IMR-90 (cell line): ENCODE measurements at regions not wholly inside any gene's neighbourhood (a gene's known extent, or its start where the extent isn't known, plus 50 kb on each side); places are given as distances from the start of the nearest gene placed in this dataset.

Experiments used
- ATAC-seq: fragments of 200-7000 bp; cut with Tn5 transposase; 2 replicates; pipeline ENCODE4 v1.9.1; 2020; ENCODE audit warnings: low read depth, mild to moderate bottlenecking, moderate library complexity
- BruUV-seq: library from RNA; stranded (reverse); fragments of 400-500 nt; replicated peaks from 2 replicates; lab custom pipeline; 2021; lab: Mats Ljungman, UMichigan
- CTCF ChIA-PET: fragments of 300-600 bp; formaldehyde crosslinking; extraction: SDS; loops from one replicate; lab custom pipeline; 2021; ENCODE audit warnings: antibody characterized with exemption; lab: Yijun Ruan, JAX
- POLR2A ChIA-PET: fragments of 300-600 bp; sonication (Branson Sonifier 250); formaldehyde crosslinking; loops from one replicate; lab custom pipeline; 2022; ENCODE audit warnings: antibody characterized with exemption; ENCODE audit not compliant: unreplicated experiment; lab: Charles Lee
- DNase-seq: peaks from one replicate; pipeline ENCODE4 v3.0.0; 2013
- H2AFZ ChIP-seq: replicated peaks from 2 replicates; pipeline ENCODE3; 2013; ENCODE audit warnings: low read length, mild to moderate bottlenecking; ENCODE audit not compliant: poor library complexity
- H2AK5ac ChIP-seq: 2 replicates; pipeline ENCODE4 v1.6.1; 2013; ENCODE audit warnings: low read depth, low read length, inconsistent platforms
- H2AK9ac ChIP-seq: replicated peaks from 2 replicates; pipeline ENCODE3; 2013; ENCODE audit warnings: mild to moderate bottlenecking, low read depth, low read length, moderate library complexity; ENCODE audit not compliant: poor library complexity
- H2BK120ac ChIP-seq: 2 replicates; pipeline ENCODE4 v1.6.1; 2013; ENCODE audit warnings: low read depth, low read length, inconsistent platforms
- H2BK15ac ChIP-seq: 3 replicates; pipeline ENCODE4 v1.6.1; 2013; ENCODE audit warnings: low read depth, low read length, inconsistent platforms
- H2BK20ac ChIP-seq: 2 replicates; pipeline ENCODE4 v1.6.1; 2013; ENCODE audit warnings: low read depth, mild to moderate bottlenecking, inconsistent platforms, low read length, moderate library complexity
- H2BK5ac ChIP-seq: 2 replicates; pipeline ENCODE4 v1.6.1; 2013; ENCODE audit warnings: mild to moderate bottlenecking, low read depth, low read length, inconsistent platforms; ENCODE audit not compliant: poor library complexity, severe bottlenecking
- H3K14ac ChIP-seq: replicated peaks from 2 replicates; pipeline ENCODE4 v1.6.1; 2013; ENCODE audit warnings: low read depth, low read length, inconsistent platforms
- H3K18ac ChIP-seq: 2 replicates; pipeline ENCODE4 v1.6.1; 2013; ENCODE audit warnings: low read depth, low read length, control low read depth
- H3K23ac ChIP-seq: 2 replicates; pipeline ENCODE4 v1.6.1; 2013; ENCODE audit warnings: low read depth, low read length, inconsistent platforms
- H3K27ac ChIP-seq: 2 replicates; pipeline ENCODE4 v1.5.1; 2013; ENCODE audit warnings: mild to moderate bottlenecking, control low read depth, low read length; ENCODE audit not compliant: insufficient read depth
- H3K27me3 ChIP-seq: 2 replicates; pipeline ENCODE4 v1.6.1; 2013; ENCODE audit warnings: low read length; ENCODE audit not compliant: control insufficient read depth, insufficient read depth
- H3K36me3 ChIP-seq: 2 replicates; pipeline ENCODE4 v1.6.1; 2013; ENCODE audit warnings: low read length, mixed read lengths; ENCODE audit not compliant: control insufficient read depth, insufficient read depth
- H3K4ac ChIP-seq: 2 replicates; pipeline ENCODE4 v1.6.1; 2013; ENCODE audit warnings: low read depth, low read length, inconsistent platforms
- H3K4me1 ChIP-seq: 2 replicates; pipeline ENCODE4 v1.6.1; 2013; ENCODE audit warnings: low read length, mixed read lengths; ENCODE audit not compliant: control insufficient read depth, insufficient read depth
- H3K4me2 ChIP-seq: 2 replicates; pipeline ENCODE4 v1.6.1; 2013; ENCODE audit warnings: low read depth, mild to moderate bottlenecking, control low read depth, low read length, moderate library complexity
- H3K4me3 ChIP-seq: 2 replicates; pipeline ENCODE4 v1.5.1; 2013; ENCODE audit warnings: low read depth, mild to moderate bottlenecking, control low read depth, low read length, moderate library complexity; ENCODE audit not compliant: insufficient read depth
- H3K56ac ChIP-seq: 2 replicates; pipeline ENCODE4 v1.6.1; 2013; ENCODE audit warnings: low read length, inconsistent platforms; ENCODE audit not compliant: insufficient read depth; ENCODE audit errors: extremely low read depth
- H3K79me1 ChIP-seq, 2 experiments: 2 replicates each; pipeline ENCODE4 v1.6.1; 2013; ENCODE audit warnings: low read length in 2 of 2, inconsistent platforms in 1 of 2, low read depth in 1 of 2
- H3K9ac ChIP-seq: 2 replicates; pipeline ENCODE4 v1.6.1; 2013; ENCODE audit warnings: low read depth, low read length, control low read depth
- H3K9me1 ChIP-seq: 2 replicates; pipeline ENCODE4 v1.6.1; 2013; ENCODE audit warnings: low read length, inconsistent platforms; ENCODE audit not compliant: insufficient read depth
- H3K9me3 ChIP-seq: 2 replicates; pipeline ENCODE4 v1.6.1; 2013; ENCODE audit warnings: low read length; ENCODE audit not compliant: control insufficient read depth, insufficient read depth
- H4K20me1 ChIP-seq: 2 replicates; pipeline ENCODE4 v1.6.1; 2013; ENCODE audit warnings: low read length, inconsistent platforms; ENCODE audit not compliant: insufficient read depth
- H4K5ac ChIP-seq: 2 replicates; pipeline ENCODE4 v1.6.1; 2013; ENCODE audit warnings: mild to moderate bottlenecking, low read depth, low read length, control low read depth
- H4K8ac ChIP-seq, 2 experiments: 2 replicates each; pipeline ENCODE4 v1.6.1; 2013; ENCODE audit warnings: low read depth in 2 of 2, low read length in 2 of 2, control low read depth in 1 of 2, inconsistent platforms in 1 of 2
- H4K91ac ChIP-seq: 2 replicates; pipeline ENCODE4 v1.6.1; 2013; ENCODE audit warnings: low read depth, low read length, inconsistent platforms; ENCODE audit not compliant: insufficient read depth
- BHLHE40 ChIP-seq: fragments of 150-350 bp; IDR thresholded peaks from 2 replicates; pipeline ENCODE4 v1.6.1; 2016; ENCODE audit warnings: mild to moderate bottlenecking, low read depth, low read length
- CEBPB ChIP-seq: IDR thresholded peaks from 2 replicates; pipeline ENCODE4 v1.6.1; 2012; ENCODE audit warnings: low read depth, low read length, improper control_type of control experiment
- FOS ChIP-seq: fragments of 150-350 bp; IDR thresholded peaks from 2 replicates; pipeline ENCODE4 v1.6.1; 2016; ENCODE audit warnings: low read depth, low read length
- MAFK ChIP-seq: IDR thresholded peaks from 2 replicates; pipeline ENCODE4 v1.6.1; 2012; ENCODE audit warnings: low read depth, low read length, improper control_type of control experiment
- MAZ ChIP-seq: IDR thresholded peaks from 2 replicates; pipeline ENCODE4 v1.6.1; 2012; ENCODE audit warnings: low read depth, mild to moderate bottlenecking, low read length, improper control_type of control experiment, moderate library complexity, borderline replicate concordance
- MXI1 ChIP-seq: IDR thresholded peaks from 2 replicates; pipeline ENCODE4 v1.6.1; 2012; ENCODE audit warnings: low read depth, mild to moderate bottlenecking, low read length, moderate library complexity, borderline replicate concordance
- NFE2L2 ChIP-seq: fragments of 150-350 bp; IDR thresholded peaks from 2 replicates; pipeline ENCODE4 v1.6.1; 2016; ENCODE audit warnings: low read depth, mild to moderate bottlenecking, low read length
- POLR2A ChIP-seq: IDR thresholded peaks from 2 replicates; pipeline ENCODE4 v1.6.1; 2012; ENCODE audit warnings: mild to moderate bottlenecking, low read depth, low read length
- RCOR1 ChIP-seq: IDR thresholded peaks from 2 replicates; pipeline ENCODE4 v1.6.1; 2012; ENCODE audit warnings: mild to moderate bottlenecking, low read length, improper control_type of control experiment; ENCODE audit not compliant: insufficient replicate concordance
- SMC3 ChIP-seq: fragments of 150-350 bp; IDR thresholded peaks from 2 replicates; pipeline ENCODE4 v1.6.1; 2016; ENCODE audit warnings: low read depth, mild to moderate bottlenecking, antibody characterized with exemption, low read length, moderate library complexity
- USF2 ChIP-seq: fragments of 150-350 bp; IDR thresholded peaks from 2 replicates; pipeline ENCODE4 v1.6.1; 2017; ENCODE audit warnings: mild to moderate bottlenecking, antibody characterized with exemption, low read length, low read depth
- dilution Hi-C: fragments of 300-500 bp; cut with HindIII; formaldehyde crosslinking; loops from one replicate; pipeline ENCODE4 v1.14.3; 2018; ENCODE audit warnings: low sequenced_read_pairs; ENCODE audit not compliant: unreplicated experiment
- in situ Hi-C: fragments of 300-500 bp; cut with MboI; formaldehyde crosslinking; loops from 3 replicates; pipeline ENCODE4 v1.14.3; 2019; ENCODE audit warnings: low sequenced_read_pairs, inconsistent platforms, mixed read lengths
- intact Hi-C: fragments of 100-400 bp; cut with micrococcal nuclease; formaldehyde crosslinking; loops from 2 replicates; pipeline ENCODE4 v1.10.0; 2022

DNA sequence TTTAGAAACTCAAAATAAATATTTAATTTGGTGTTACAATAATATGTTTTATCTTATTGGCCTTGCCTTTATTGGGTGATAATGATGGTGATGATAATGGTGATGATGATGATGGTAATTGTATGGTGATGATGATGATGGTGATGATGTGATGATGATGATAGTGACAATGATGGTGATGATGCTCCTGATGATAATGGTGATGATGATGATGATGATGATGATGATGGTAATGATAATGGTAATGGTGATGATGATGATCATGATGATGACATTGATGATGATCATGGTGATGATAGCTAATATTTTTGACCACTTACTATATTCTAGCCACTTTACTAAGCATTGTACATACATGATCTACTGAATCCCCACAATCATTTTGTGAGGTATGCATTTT is 1548.6 kb upstream of the TMEM132C start:
- Histone ChIP-seq H3K79me1 (no peaks in the 10 kb centered on the region), H3K9ac (no peak overlapping the region), H4K20me1 (no peaks in the 10 kb centered on the region), H3K4me3 (no peak overlapping the region), H3K9me1 (no peaks in the 10 kb centered on the region), H2AFZ (no peak overlapping the region), H4K5ac (no peak overlapping the region), H2BK15ac (no peak overlapping the region), H3K27ac (no peak overlapping the region), H3K4me2 (no peak overlapping the region), H3K4ac (no peak overlapping the region), H2AK9ac (no peak overlapping the region), H3K56ac (no peak overlapping the region), H2BK5ac (no peak overlapping the region), H3K27me3 (no peaks in the 10 kb centered on the region), H4K91ac (no peak overlapping the region), H3K18ac (no peak overlapping the region), H4K8ac (no peak overlapping the region), H2BK120ac (no peak overlapping the region), H3K9me3 (peaks cover 15% of the 10 kb centered on the region), H2BK20ac (no peak overlapping the region), H3K4me1 (no peaks in the 10 kb centered on the region), H3K14ac (no peak overlapping the region), H3K36me3 (no peaks in the 10 kb centered on the region), H3K23ac (no peak overlapping the region), H2AK5ac (no peak overlapping the region)
- CTCF ChIA-PET: no interaction called here
- TF ChIP-seq MXI1 (no peak), MAFK (no peak), NFE2L2 (no peak), CEBPB (no peak), USF2 (no peak), POLR2A (no peak), FOS (no peak), RCOR1 (no peak), BHLHE40 (no peak), SMC3 (no peak), MAZ (no peak)
- POLR2A ChIA-PET: no interaction called here
- ATAC-seq (no peak), DNase-seq (no peak)
- dilution Hi-C loops (no loop called here), in situ Hi-C loops (no loop called here), intact Hi-C loops (no loop called here)
- no TSS peak for BruUV-seq
